Endothelial cell of umbilical vein (primary cell): ENCODE measurements at regions not wholly inside any gene's neighbourhood (a gene's known extent, or its start where the extent isn't known, plus 50 kb on each side); places are given as distances from the start of the nearest gene placed in this dataset.

Experiments used
- BruUV-seq: library from RNA; stranded (reverse); fragments of 400-500 nt; replicated peaks from 2 replicates; lab custom pipeline; 2021; lab: Mats Ljungman, UMichigan
- CTCF ChIA-PET: fragments of 300-600, 350-600 bp; sonication (Branson Sonifier 250); formaldehyde crosslinking; loops from one replicate; lab custom pipeline; 2021; ENCODE audit warnings: antibody characterized with exemption, inconsistent platforms; lab: Charles Lee
- POLR2A ChIA-PET: fragments of 300-600, 350-600 bp; sonication (Branson Sonifier 250); formaldehyde crosslinking; loops from one replicate; lab custom pipeline; 2021; ENCODE audit warnings: antibody characterized with exemption, inconsistent platforms; lab: Charles Lee
- DNase-seq: peaks from one replicate; pipeline ENCODE4 v3.0.0-alpha.2; 2011; ENCODE audit warnings: low read depth, low spot score
- FAIRE-seq: peaks from 2 replicates; lab custom pipeline; 2011; peaks lifted over from hg19 to GRCh38; lab: Jason Lieb, UNC
- H2AFZ ChIP-seq: 2 replicates; pipeline ENCODE4 v1.6.0; 2012; ENCODE audit warnings: low read depth, low read length, control low read depth, inconsistent platforms
- H3K27ac ChIP-seq: 2 replicates; pipeline ENCODE4 v1.5.1; 2011; ENCODE audit warnings: low read depth, mild to moderate bottlenecking, control low read depth, low read length, moderate library complexity; ENCODE audit not compliant: insufficient read depth
- H3K27me3 ChIP-seq, 2 experiments: 2 replicates each; pipeline versions ENCODE4 v1.6.0 to v1.6.1; 2011; ENCODE audit warnings: low read length in 2 of 2, mixed read lengths in 1 of 2; ENCODE audit not compliant: control insufficient read depth in 2 of 2, insufficient read depth in 2 of 2
- H3K36me3 ChIP-seq, 2 experiments: 2 replicates in 1 of 2; 3 replicates in 1 of 2; pipeline ENCODE4 v1.5.1; 2011; ENCODE audit warnings: low read length in 2 of 2, mild to moderate bottlenecking in 1 of 2, moderate library complexity in 1 of 2; ENCODE audit not compliant: control insufficient read depth in 2 of 2, insufficient read depth in 2 of 2; ENCODE audit errors: extremely low read depth in 1 of 2
- H3K4me1 ChIP-seq: 3 replicates; pipeline ENCODE4 v1.5.1; 2011; ENCODE audit warnings: mild to moderate bottlenecking, low read length; ENCODE audit not compliant: control insufficient read depth, insufficient read depth; ENCODE audit errors: extremely low read depth
- H3K4me2 ChIP-seq: 2 replicates; pipeline ENCODE4 v1.6.1; 2011; ENCODE audit warnings: low read length, control low read depth, mixed read lengths; ENCODE audit not compliant: insufficient read depth
- H3K4me3 ChIP-seq, 3 experiments: fragments of 200-600 bp in 1 of 3; sonication (generic), shearing (Covaris generic) in 1 of 3; replicated peaks in 1 of 3; 2 replicates each; pipeline ENCODE4 v1.5.1; 2011 to 2016; ENCODE audit warnings: control low read depth in 3 of 3, low read length in 3 of 3, mild to moderate bottlenecking in 2 of 3, inconsistent platforms in 1 of 3, low read depth in 1 of 3, moderate library complexity in 1 of 3; ENCODE audit not compliant: insufficient read depth in 1 of 3
- H3K79me2 ChIP-seq: 2 replicates; pipeline ENCODE4 v1.6.0; 2012; ENCODE audit warnings: low read length, inconsistent platforms; ENCODE audit not compliant: control insufficient read depth, insufficient read depth
- H3K9ac ChIP-seq: replicated peaks from 2 replicates; pipeline ENCODE3; 2011; ENCODE audit warnings: low read length, control low read depth; ENCODE audit not compliant: insufficient read depth; ENCODE audit errors: extremely low read depth
- H3K9me1 ChIP-seq: replicated peaks from 3 replicates; pipeline ENCODE4 v1.6.0; 2011; ENCODE audit warnings: mild to moderate bottlenecking, low read length; ENCODE audit not compliant: control insufficient read depth, insufficient read depth; ENCODE audit errors: extremely low read depth
- H3K9me3 ChIP-seq: replicated peaks from 2 replicates; pipeline ENCODE4 v1.5.1; 2012; ENCODE audit warnings: low read length, inconsistent platforms; ENCODE audit not compliant: control insufficient read depth, insufficient read depth
- H4K20me1 ChIP-seq: replicated peaks from 2 replicates; pipeline ENCODE3; 2011; ENCODE audit warnings: mild to moderate bottlenecking, low read length; ENCODE audit not compliant: control insufficient read depth, insufficient read depth; ENCODE audit errors: extremely low read depth
- EZH2 ChIP-seq: IDR thresholded peaks from 2 replicates; pipeline ENCODE4 v1.6.1; 2012; ENCODE audit warnings: borderline replicate concordance, low read depth, mild to moderate bottlenecking, moderate library complexity, low read length, inconsistent platforms; ENCODE audit not compliant: severe bottlenecking
- FOS ChIP-seq: IDR thresholded peaks from 2 replicates; pipeline ENCODE4 v1.6.1; 2011; ENCODE audit warnings: mild to moderate bottlenecking, low read length, moderate library complexity, borderline replicate concordance; ENCODE audit not compliant: insufficient read depth
- GATA2 ChIP-seq: IDR thresholded peaks from 2 replicates; pipeline ENCODE4 v1.7.0; 2011; ENCODE audit warnings: low read depth, mild to moderate bottlenecking, moderate library complexity, mixed read lengths, low read length; ENCODE audit not compliant: insufficient read length, insufficient read depth
- JUN ChIP-seq: IDR thresholded peaks from 2 replicates; pipeline ENCODE4 v1.6.1; 2011; ENCODE audit warnings: borderline replicate concordance, low read depth; ENCODE audit not compliant: insufficient read length, insufficient read depth
- MYC ChIP-seq: IDR thresholded peaks from one replicate; pipeline ENCODE4 v1.6.1; 2011; ENCODE audit warnings: mild to moderate bottlenecking, low read depth, low read length
- POLR2A ChIP-seq: IDR thresholded peaks from 2 replicates; pipeline ENCODE4 v1.6.1; 2012; ENCODE audit warnings: low read depth, mild to moderate bottlenecking, control low read depth, low read length
- POLR2AphosphoS5 ChIP-seq: IDR thresholded peaks from 2 replicates; pipeline ENCODE4 v1.6.1; 2012; ENCODE audit warnings: low read depth, mild to moderate bottlenecking, control low read depth, low read length, moderate library complexity; ENCODE audit not compliant: insufficient read depth
- dilution Hi-C: fragments of 300-500 bp; cut with MboI; formaldehyde crosslinking; loops from one replicate; pipeline ENCODE4 v1.15.0; 2019; ENCODE audit warnings: low sequenced_read_pairs; ENCODE audit not compliant: extremely low pct_ligation_motif_present
- intact Hi-C: fragments of 100-400 bp; cut with micrococcal nuclease; formaldehyde crosslinking; loops from one replicate; pipeline ENCODE4 v1.10.0; 2022
- TF ChIP-seq, protein P1 (sequence below): IDR thresholded peaks from 2 replicates; pipeline ENCODE4 v1.6.1; 2011; ENCODE audit not compliant: insufficient read depth, insufficient read length
- TF ChIP-seq, protein P2 (sequence below), 2 donors: IDR thresholded peaks; 1 replicate in 1 of 2; 2 replicates in 1 of 2; pipeline ENCODE4 v1.5.1; 2011; ENCODE audit warnings: low read length in 2 of 2, mild to moderate bottlenecking in 2 of 2, moderate library complexity in 2 of 2, control low read depth in 1 of 2, inconsistent platforms in 1 of 2, low read depth in 1 of 2; ENCODE audit not compliant: insufficient read depth in 1 of 2; ENCODE audit errors: extremely low read depth in 1 of 2

DNA sequence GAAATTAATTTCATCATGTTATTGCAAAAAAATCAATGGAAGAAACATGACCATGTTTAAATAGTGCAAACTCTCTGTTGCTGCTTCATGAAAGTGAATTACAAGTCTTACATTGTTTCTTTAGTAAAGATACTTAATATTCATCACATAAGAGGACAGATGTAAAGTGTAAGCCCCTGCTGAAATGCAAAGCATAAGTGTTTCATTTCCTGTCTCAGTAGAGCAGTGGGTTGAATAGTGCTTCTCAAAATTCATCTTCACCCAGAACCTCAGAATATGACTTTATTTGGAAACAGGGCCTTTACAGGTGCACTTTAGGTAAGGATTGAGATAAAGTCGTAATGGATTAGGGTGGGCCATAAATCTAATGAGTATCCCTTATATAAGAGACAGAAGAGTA is 738.4 kb upstream of the RGS18 start:
- POLR2A ChIA-PET, result no interaction called here
- FAIRE-seq, result no peak
- CTCF ChIA-PET, result interaction anchor here (1.1 kb wide), 1 partner anchor 12 kb away, joined by 3 read pairs; no protein-coding TSS in a partner anchor
- H3K9me1 ChIP-seq, result no peaks in the 10 kb centered on the region
- H3K9ac ChIP-seq, result no peak overlapping the region
- H3K27me3 ChIP-seq, result no peaks in the 10 kb centered on the region
- H4K20me1 ChIP-seq, result no peaks in the 10 kb centered on the region
- H3K4me3 ChIP-seq, result no peak overlapping the region
- no peaks in the 10 kb centered on the region for H3K79me2 ChIP-seq
- dilution Hi-C loops, result no loop called here
- no peaks in the 10 kb centered on the region for H3K9me3 ChIP-seq
- BruUV-seq, result no TSS peak
- H2AFZ ChIP-seq, result no peak overlapping the region
- intact Hi-C loops, result no loop called here
- no peak overlapping the region for H3K4me2 ChIP-seq
- no peak overlapping the region for H3K27ac ChIP-seq
- H3K4me1 ChIP-seq, result no peaks in the 10 kb centered on the region
- no peak for TF ChIP-seq POLR2AphosphoS5
- no peaks in the 10 kb centered on the region for H3K36me3 ChIP-seq
- no peak for DNase-seq

DNA sequence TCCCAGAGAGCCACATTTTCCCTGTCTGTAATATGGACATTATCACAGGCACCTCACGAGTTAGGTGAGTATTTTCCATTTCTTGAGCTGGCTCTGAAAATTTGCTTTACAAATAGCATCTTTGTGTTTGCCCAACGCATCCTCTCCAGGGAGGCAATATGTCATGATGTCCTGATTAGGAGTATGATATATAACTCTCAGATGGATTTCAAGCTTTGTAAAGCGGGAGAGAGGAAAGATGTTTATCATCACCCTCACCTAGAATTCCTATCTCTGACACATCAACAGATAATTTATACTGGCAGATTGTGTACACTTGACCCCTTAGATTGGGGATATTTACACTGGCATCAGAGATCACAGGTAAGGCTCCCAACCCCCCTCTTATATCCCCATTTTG is 730.7 kb upstream of the RGS18 start:
- H4K20me1 ChIP-seq, result no peaks in the 10 kb centered on the region
- no peak overlapping the region for H3K4me2 ChIP-seq
- dilution Hi-C loops, result no loop called here
- no peaks in the 10 kb centered on the region for H3K4me1 ChIP-seq
- H3K27ac ChIP-seq, result no peak overlapping the region
- intact Hi-C loops, result no loop called here
- no peak overlapping the region for H2AFZ ChIP-seq
- no peak overlapping the region for H3K4me3 ChIP-seq
- DNase-seq (no peak), FAIRE-seq (no peak)
- H3K79me2 ChIP-seq, result no peaks in the 10 kb centered on the region
- H3K9me1 ChIP-seq, result no peaks in the 10 kb centered on the region
- ChIA-PET POLR2A (no interaction called here), CTCF (no interaction called here)
- no peaks in the 10 kb centered on the region for H3K36me3 ChIP-seq
- no peaks in the 10 kb centered on the region for H3K27me3 ChIP-seq
- no peak overlapping the region for H3K9ac ChIP-seq
- no peaks in the 10 kb centered on the region for H3K9me3 ChIP-seq
- TF ChIP-seq MYC, result no peak
- no peak for TF ChIP-seq GATA2
- TF ChIP-seq, protein P1, sequence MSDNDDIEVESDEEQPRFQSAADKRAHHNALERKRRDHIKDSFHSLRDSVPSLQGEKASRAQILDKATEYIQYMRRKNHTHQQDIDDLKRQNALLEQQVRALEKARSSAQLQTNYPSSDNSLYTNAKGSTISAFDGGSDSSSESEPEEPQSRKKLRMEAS, result no peak
- no peak for TF ChIP-seq FOS
- no peak for TF ChIP-seq POLR2A
- TF ChIP-seq, protein P2, sequence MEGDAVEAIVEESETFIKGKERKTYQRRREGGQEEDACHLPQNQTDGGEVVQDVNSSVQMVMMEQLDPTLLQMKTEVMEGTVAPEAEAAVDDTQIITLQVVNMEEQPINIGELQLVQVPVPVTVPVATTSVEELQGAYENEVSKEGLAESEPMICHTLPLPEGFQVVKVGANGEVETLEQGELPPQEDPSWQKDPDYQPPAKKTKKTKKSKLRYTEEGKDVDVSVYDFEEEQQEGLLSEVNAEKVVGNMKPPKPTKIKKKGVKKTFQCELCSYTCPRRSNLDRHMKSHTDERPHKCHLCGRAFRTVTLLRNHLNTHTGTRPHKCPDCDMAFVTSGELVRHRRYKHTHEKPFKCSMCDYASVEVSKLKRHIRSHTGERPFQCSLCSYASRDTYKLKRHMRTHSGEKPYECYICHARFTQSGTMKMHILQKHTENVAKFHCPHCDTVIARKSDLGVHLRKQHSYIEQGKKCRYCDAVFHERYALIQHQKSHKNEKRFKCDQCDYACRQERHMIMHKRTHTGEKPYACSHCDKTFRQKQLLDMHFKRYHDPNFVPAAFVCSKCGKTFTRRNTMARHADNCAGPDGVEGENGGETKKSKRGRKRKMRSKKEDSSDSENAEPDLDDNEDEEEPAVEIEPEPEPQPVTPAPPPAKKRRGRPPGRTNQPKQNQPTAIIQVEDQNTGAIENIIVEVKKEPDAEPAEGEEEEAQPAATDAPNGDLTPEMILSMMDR (IDR thresholded peaks at IDR 0.05; ENCODE audit: extremely low read depth in 1 of 2, insufficient read depth in 1 of 2, low read depth in 1 of 2, low read length in 2 of 2), result no peak
- no peak for TF ChIP-seq EZH2
- no peak for TF ChIP-seq JUN
- no peak for TF ChIP-seq POLR2AphosphoS5
- no TSS peak for BruUV-seq
